Stomach (tissue), 8 donors: ENCODE measurements at regions not wholly inside any gene's neighbourhood (a gene's known extent, or its start where the extent isn't known, plus 50 kb on each side); places are given as distances from the start of the nearest gene placed in this dataset.

Experiments
- DNase-seq, 2 donors: peaks; one replicate each; pipeline versions ENCODE4 v3.0.0 to v3.0.0-alpha.2; 2013 to 2019
- H3K27ac ChIP-seq, 5 donors: fragments of 200-600 bp in 4 of 5; sonication (generic) in 4 of 5; one replicate each; pipeline ENCODE4 v1.5.1; 2013 to 2019; ENCODE audit warnings: mild to moderate bottlenecking in 1 of 5, moderate library complexity in 1 of 5
- H3K27me3 ChIP-seq, 3 donors: fragments of 200-600 bp; sonication (generic); one replicate each; pipeline ENCODE4 v1.5.1; 2017 to 2019; ENCODE audit warnings: mixed run types in 1 of 3
- H3K36me3 ChIP-seq, 4 donors: fragments of 200-600 bp; sonication (generic); 1 replicate in 3 of 4; 2 replicates in 1 of 4; pipeline ENCODE4 v1.5.1; 2016 to 2019
- H3K4me1 ChIP-seq, 4 donors: fragments of 200-600 bp; sonication (generic); one replicate each; pipeline ENCODE4 v1.5.1; 2016 to 2019
- H3K4me3 ChIP-seq, 4 donors: fragments of 200-600 bp; sonication (generic) in 3 of 4; one replicate each; pipeline ENCODE4 v1.5.1; 2016 to 2019; ENCODE audit warnings: mild to moderate bottlenecking in 1 of 4
- H3K9me3 ChIP-seq, 4 donors: fragments of 200-600 bp; sonication (generic); one replicate each; pipeline ENCODE4 v1.5.1; 2016 to 2019
- CTCF ChIP-seq, 7 experiments: fragments of 450-650 bp in 4 of 7; fragments of 200-600 bp in 3 of 7; sonication (generic) in 3 of 7; IDR thresholded peaks; one replicate each; pipeline ENCODE4 v1.5.1; 2016 to 2019; ENCODE audit warnings: antibody characterized with exemption in 7 of 7, control low read depth in 2 of 7, mild to moderate bottlenecking in 1 of 7
- EP300 ChIP-seq: sonication (generic); formaldehyde crosslinking; IDR thresholded peaks from one replicate; pipeline ENCODE4 v1.6.1; 2017; ENCODE audit warnings: antibody characterized with exemption
- POLR2A ChIP-seq, 4 donors: fragments of 450-650 bp; IDR thresholded peaks; one replicate each; pipeline ENCODE4 v1.6.1; 2016; ENCODE audit warnings: antibody characterized with exemption in 4 of 4, control low read depth in 2 of 4, mild to moderate bottlenecking in 1 of 4, moderate library complexity in 1 of 4
- POLR2AphosphoS5 ChIP-seq, 3 donors: sonication (generic); formaldehyde crosslinking; IDR thresholded peaks; one replicate each; pipeline ENCODE4 v1.6.1; 2016; ENCODE audit warnings: antibody characterized with exemption in 3 of 3
- WGBS, 5 donors: extraction: QIAGEN DNeasy Blood & Tissue Kit in 3 of 5; methylation state at CpG; one replicate each; pipeline versions ENCODE4 v1.1.5 to v1.1.7; 2013 to 2018; 5-methylcytosine and 5-hydroxymethylcytosine counted together
- intact Hi-C: fragments of 100-400 bp; cut with DNase I; formaldehyde crosslinking; loops from one replicate; pipeline ENCODE4 v1.15.1; 2023; ENCODE audit warnings: low total_unique reads
- donor health status: healthy with polysubstance abuse.
- donor health status: Bipolar disorder and iron deficiency.
- donor health status: healthy.

GRCh38 chr10:53646525-53646924 lies 873.9 kb upstream of the MBL2 start:
- no peaks in the 10 kb centered on the region for H3K36me3 ChIP-seq
- DNase-seq = peak in 1 of 2 donors; percentile 64
- H3K27me3 ChIP-seq = no peaks in the 10 kb centered on the region
- no peaks in the 10 kb centered on the region for H3K4me1 ChIP-seq
- H3K9me3 ChIP-seq = no peaks in the 10 kb centered on the region
- 53 to 75% (median 69%) methylated on average over 8 of the region's 8 CpGs for WGBS, 5 donors
- no peak overlapping the region for H3K27ac ChIP-seq
- intact Hi-C loops = no loop called here
- TF ChIP-seq POLR2AphosphoS5 (IDR thresholded peaks at IDR 0.05) (peak in 1 of 3 donors; percentile 42), CTCF (IDR thresholded peaks at IDR 0.05) (no peak), POLR2A (IDR thresholded peaks at IDR 0.05) (no peak)
- H3K4me3 ChIP-seq = no peak overlapping the region

GRCh38 chr10:53645951-53646350 lies 873.4 kb upstream of the MBL2 start:
- 60 to 73% (median 62%) methylated on average over 1 of the region's 1 CpG for WGBS, 5 donors
- Histone ChIP-seq H3K4me1 (no peaks in the 10 kb centered on the region), H3K27ac (no peak overlapping the region), H3K4me3 (no peak overlapping the region), H3K27me3 (no peaks in the 10 kb centered on the region), H3K36me3 (no peaks in the 10 kb centered on the region), H3K9me3 (no peaks in the 10 kb centered on the region)
- DNase-seq = peak in 1 of 2 donors; percentile 6
- TF ChIP-seq CTCF (IDR thresholded peaks at IDR 0.05) = no peak
- TF ChIP-seq POLR2A (IDR thresholded peaks at IDR 0.05) = no peak
- TF ChIP-seq POLR2AphosphoS5 (IDR thresholded peaks at IDR 0.05) = no peak
- TF ChIP-seq EP300 = no peak
- intact Hi-C loops = no loop called here

- H3K36me3 ChIP-seq = no peaks in the 10 kb centered on the region
- no peaks in the 10 kb centered on the region for H3K4me1 ChIP-seq
- no peak for DNase-seq
- H3K4me3 ChIP-seq = no peak overlapping the region
- TF ChIP-seq CTCF (IDR thresholded peaks at IDR 0.05) = no peak
- TF ChIP-seq POLR2A (IDR thresholded peaks at IDR 0.05) = no peak
- no peak for TF ChIP-seq POLR2AphosphoS5 (IDR thresholded peaks at IDR 0.05)
- no peak for TF ChIP-seq EP300
- 28 to 40% (median 32%) methylated on average over 4 of the region's 4 CpGs for WGBS, 5 donors
- no peak overlapping the region for H3K27ac ChIP-seq
- intact Hi-C loops = no loop called here
- H3K9me3 ChIP-seq = no peaks in the 10 kb centered on the region
- H3K27me3 ChIP-seq = no peaks in the 10 kb centered on the region
Observed at GRCh38 chr10:53638006-53638405, 865.4 kb upstream of the MBL2 start.

GRCh38 chr10:53624722-53625121 lies 852.1 kb upstream of the MBL2 start:
- no peaks in the 10 kb centered on the region for H3K27me3 ChIP-seq
- H3K27ac ChIP-seq = no peak overlapping the region
- H3K36me3 ChIP-seq = no peaks in the 10 kb centered on the region
- 49 to 79% (median 65%) methylated on average over 4 of the region's 4 CpGs for WGBS, 5 donors
- intact Hi-C loops = no loop called here
- H3K4me3 ChIP-seq = no peak overlapping the region
- H3K9me3 ChIP-seq = no peaks in the 10 kb centered on the region
- DNase-seq = no peak
- no peaks in the 10 kb centered on the region for H3K4me1 ChIP-seq
- TF ChIP-seq EP300 (no peak), POLR2AphosphoS5 (IDR thresholded peaks at IDR 0.05) (no peak), POLR2A (IDR thresholded peaks at IDR 0.05) (no peak)

- H3K4me3 ChIP-seq = no peak overlapping the region
- no peak for TF ChIP-seq POLR2A (IDR thresholded peaks at IDR 0.05)
- no peak for TF ChIP-seq CTCF (IDR thresholded peaks at IDR 0.05)
- TF ChIP-seq POLR2AphosphoS5 (IDR thresholded peaks at IDR 0.05) = no peak
- no peak for TF ChIP-seq EP300
- H3K9me3 ChIP-seq = no peaks in the 10 kb centered on the region
- no peaks in the 10 kb centered on the region for H3K4me1 ChIP-seq
- intact Hi-C loops = no loop called here
- no peaks in the 10 kb centered on the region for H3K27me3 ChIP-seq
- no peak overlapping the region for H3K27ac ChIP-seq
- no peak for DNase-seq
- H3K36me3 ChIP-seq = no peaks in the 10 kb centered on the region
- 65 to 79% (median 77%) methylated on average over 2 of the region's 2 CpGs for WGBS, 5 donors
Observed at GRCh38 chr10:53622201-53622600, 849.6 kb upstream of the MBL2 start.
